ENCODE measurements at regions not wholly inside any gene's neighbourhood (a gene's known extent, or its start where the extent isn't known, plus 50 kb on each side); places are given as distances from the start of the nearest gene placed in this dataset.

GRCh38 chr2:16257322-16258028 is 317.1 kb downstream of the MYCN start:
- TF ChIP-seq CTCF (conservative IDR thresholded peaks at IDR 0.05; ENCODE audit: low read depth, low read length) = no peak
- TF ChIP-seq CEBPB (IDR thresholded peaks at IDR 0.05; ENCODE audit: low read depth, low read length) = no peak
- TF ChIP-seq RAD21 (IDR thresholded peaks at IDR 0.05; ENCODE audit: low read length) = no peak
- TF ChIP-seq RFX5 (IDR thresholded peaks at IDR 0.05; ENCODE audit: low read depth, low read length) = no peak
- no peak for TF ChIP-seq BHLHE40 (IDR thresholded peaks at IDR 0.05; ENCODE audit: low read depth, low read length)

Data from IMR-90 (cell line).